ENCODE measurements at regions not wholly inside any gene's neighbourhood (a gene's known extent, or its start where the extent isn't known, plus 50 kb on each side); places are given as distances from the start of the nearest gene placed in this dataset.

DNA sequence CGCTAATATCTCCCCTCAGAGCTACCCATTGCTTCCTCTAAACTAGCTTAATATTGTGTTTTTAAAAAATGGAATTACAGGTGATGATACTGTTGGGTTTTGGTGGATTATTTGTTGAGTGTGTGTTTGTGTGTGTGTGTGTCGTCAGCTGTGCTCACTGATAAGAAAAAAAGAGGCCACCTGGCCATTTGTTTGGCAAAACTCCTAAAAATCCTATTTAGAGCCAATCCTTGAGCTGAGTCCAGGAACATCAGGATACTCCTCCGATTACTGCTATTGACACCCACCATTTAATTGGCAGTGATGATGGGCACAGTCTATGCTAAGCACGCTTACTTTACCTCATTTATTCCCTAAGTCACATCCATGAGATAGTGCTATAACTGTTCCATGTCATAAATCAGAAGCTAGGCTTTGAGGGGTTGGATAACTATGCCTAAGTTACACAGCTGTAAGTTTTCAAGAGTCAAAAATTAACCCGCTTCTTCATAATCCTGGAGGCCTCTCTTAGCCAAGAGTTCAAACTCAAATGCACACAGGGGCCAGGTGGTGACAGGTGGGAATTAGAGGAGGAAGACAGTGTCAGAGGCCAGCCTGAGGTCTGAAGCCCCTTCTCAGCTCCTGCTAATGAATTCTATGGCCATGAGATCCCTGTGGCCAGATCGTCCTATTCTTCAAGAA lies 1026.6 kb upstream of the TMEM132C start:
- CTCF ChIA-PET = no interaction called here
- H3K4me2 ChIP-seq (ENCODE audit: control insufficient read depth, insufficient read depth) = no peak overlapping the region
- H3K4me3 ChIP-seq = no peak overlapping the region
- SMC1A ChIA-PET (ENCODE audit: uncharacterized antibody, unreplicated experiment) = no interaction called here
- H3K27me3 ChIP-seq (replicated peaks in 1 of 2; ENCODE audit: control insufficient read depth in 2 of 2, insufficient read depth in 2 of 2, low read length in 1 of 2) = no peaks in the 10 kb centered on the region
- H3K9me3 ChIP-seq (replicated peaks; ENCODE audit: control insufficient read depth, insufficient read depth, low read length) = no peaks in the 10 kb centered on the region; the same call in 2 of the 3 replicates
- no peak for FAIRE-seq
- H2AFZ ChIP-seq (ENCODE audit: control insufficient read depth, low read depth, low read length) = no peak overlapping the region
- DNase-seq (ENCODE audit: low read depth, low spot score) = no peak
- no peaks in the 10 kb centered on the region for H3K79me2 ChIP-seq (ENCODE audit: control insufficient read depth, insufficient read depth, low read length)
- POLR2A ChIA-PET = no interaction called here
- in situ Hi-C loops (cut with MboI) = no loop called here
- no peak overlapping the region for H3K9ac ChIP-seq (ENCODE audit: control insufficient read depth, insufficient read depth, low read length)
- H3K27ac ChIP-seq (ENCODE audit: control insufficient read depth, insufficient read depth) = no peak overlapping the region
- RAD21 ChIA-PET (ENCODE audit: unreplicated experiment) = no interaction called here
- BruUV-seq (replicated peaks) = no TSS peak
- no peaks in the 10 kb centered on the region for H3K36me3 ChIP-seq (ENCODE audit: control insufficient read depth in 2 of 2, insufficient read depth in 2 of 2, low read length in 1 of 2)
- H3K4me1 ChIP-seq (ENCODE audit: control insufficient read depth, insufficient read depth, low read length) = no peaks in the 10 kb centered on the region
- intact Hi-C loops (cut with micrococcal nuclease; ENCODE audit: unreplicated experiment) = no loop called here
- no peak for ATAC-seq
- no peaks in the 10 kb centered on the region for H4K20me1 ChIP-seq (ENCODE audit: control insufficient read depth, insufficient read depth)
- 28% methylated on average over 6 of the region's 6 CpGs for WGBS (ENCODE audit: insufficient coverage, insufficient replicate concordance, low lambda C conversion rate, missing lambda C conversion rate)
- TF ChIP-seq EZH2 (IDR thresholded peaks at IDR 0.05; ENCODE audit: borderline replicate concordance, control insufficient read depth, low read depth, low read length) (no peak), BCL11A (IDR thresholded peaks at IDR 0.05; ENCODE audit: low read depth, low read length) (no peak), BRCA1 (IDR thresholded peaks at IDR 0.05; ENCODE audit: low read depth, low read length) (no peak), IKZF1 (conservative IDR thresholded peaks at IDR 0.05) (no peak), SREBF1 (IDR thresholded peaks at IDR 0.05; ENCODE audit: low read length) (no peak)

DNA sequence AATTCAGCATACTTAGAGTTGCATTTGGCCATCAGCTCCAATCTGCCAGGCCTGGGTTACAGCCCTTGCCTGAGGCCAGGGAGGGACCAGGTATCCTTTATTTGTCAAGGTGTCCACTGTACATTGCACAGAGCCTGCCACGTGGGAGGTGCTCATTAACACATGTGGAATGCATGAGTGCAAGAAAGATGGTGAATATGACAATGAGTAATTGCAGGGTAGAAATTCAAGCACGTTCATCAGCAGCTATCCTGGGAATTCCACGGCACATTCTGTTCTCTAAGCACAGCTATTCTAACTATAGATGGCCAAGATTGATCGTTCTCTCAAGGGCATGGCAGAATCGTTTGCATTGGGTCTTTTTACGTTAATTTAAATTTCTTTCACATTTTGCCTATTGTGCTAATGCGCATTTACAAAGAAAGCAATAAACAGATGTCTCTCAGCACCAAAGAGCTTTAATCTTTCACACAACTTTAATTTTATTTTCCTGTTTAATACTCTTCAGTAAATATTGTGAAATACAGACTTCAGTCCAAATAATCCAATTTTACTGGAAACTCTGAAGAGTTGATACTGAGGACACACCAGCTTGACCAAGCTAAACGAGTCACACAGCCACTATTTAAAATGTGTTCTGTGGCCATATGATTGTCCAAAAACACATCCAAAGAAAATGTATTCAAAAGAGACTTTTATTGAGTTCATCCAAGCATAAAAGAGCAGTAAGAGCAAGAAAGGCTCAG lies 1025.7 kb upstream of the TMEM132C start:
- no peak overlapping the region for H3K4me3 ChIP-seq
- intact Hi-C loops (cut with micrococcal nuclease; ENCODE audit: unreplicated experiment) (no loop called here), in situ Hi-C loops (cut with MboI) (no loop called here)
- FAIRE-seq (no peak), ATAC-seq (no peak), DNase-seq (ENCODE audit: low read depth, low spot score) (no peak)
- no peak overlapping the region for H3K27ac ChIP-seq (ENCODE audit: control insufficient read depth, insufficient read depth)
- 12% methylated on average over 8 of the region's 8 CpGs for WGBS (ENCODE audit: insufficient coverage, insufficient replicate concordance, low lambda C conversion rate, missing lambda C conversion rate)
- H3K27me3 ChIP-seq (replicated peaks in 1 of 2; ENCODE audit: control insufficient read depth in 2 of 2, insufficient read depth in 2 of 2, low read length in 1 of 2) = no peaks in the 10 kb centered on the region
- no TSS peak for BruUV-seq (replicated peaks)
- H3K79me2 ChIP-seq (ENCODE audit: control insufficient read depth, insufficient read depth, low read length) = no peaks in the 10 kb centered on the region
- CTCF ChIA-PET = no interaction called here
- no peak overlapping the region for H3K4me2 ChIP-seq (ENCODE audit: control insufficient read depth, insufficient read depth)
- RAD21 ChIA-PET (ENCODE audit: unreplicated experiment) = no interaction called here
- H3K9me3 ChIP-seq (replicated peaks; ENCODE audit: control insufficient read depth, insufficient read depth, low read length) = no peaks in the 10 kb centered on the region; the same call in 2 of the 3 replicates
- SMC1A ChIA-PET (ENCODE audit: uncharacterized antibody, unreplicated experiment) = no interaction called here
- H2AFZ ChIP-seq (ENCODE audit: control insufficient read depth, low read depth, low read length) = no peak overlapping the region
- POLR2A ChIA-PET = no interaction called here
- no peaks in the 10 kb centered on the region for H3K36me3 ChIP-seq (ENCODE audit: control insufficient read depth in 2 of 2, insufficient read depth in 2 of 2, low read length in 1 of 2)
- no peaks in the 10 kb centered on the region for H3K4me1 ChIP-seq (ENCODE audit: control insufficient read depth, insufficient read depth, low read length)
- no peaks in the 10 kb centered on the region for H4K20me1 ChIP-seq (ENCODE audit: control insufficient read depth, insufficient read depth)
- no peak overlapping the region for H3K9ac ChIP-seq (ENCODE audit: control insufficient read depth, insufficient read depth, low read length)
- TF ChIP-seq, protein P1, sequence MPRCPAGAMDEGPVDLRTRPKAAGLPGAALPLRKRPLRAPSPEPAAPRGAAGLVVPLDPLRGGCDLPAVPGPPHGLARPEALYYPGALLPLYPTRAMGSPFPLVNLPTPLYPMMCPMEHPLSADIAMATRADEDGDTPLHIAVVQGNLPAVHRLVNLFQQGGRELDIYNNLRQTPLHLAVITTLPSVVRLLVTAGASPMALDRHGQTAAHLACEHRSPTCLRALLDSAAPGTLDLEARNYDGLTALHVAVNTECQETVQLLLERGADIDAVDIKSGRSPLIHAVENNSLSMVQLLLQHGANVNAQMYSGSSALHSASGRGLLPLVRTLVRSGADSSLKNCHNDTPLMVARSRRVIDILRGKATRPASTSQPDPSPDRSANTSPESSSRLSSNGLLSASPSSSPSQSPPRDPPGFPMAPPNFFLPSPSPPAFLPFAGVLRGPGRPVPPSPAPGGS (IDR thresholded peaks at IDR 0.05; ENCODE audit: borderline replicate concordance, insufficient read depth, low read depth, low read length, poor library complexity, severe bottlenecking) = no peak
- TF ChIP-seq, protein P2, sequence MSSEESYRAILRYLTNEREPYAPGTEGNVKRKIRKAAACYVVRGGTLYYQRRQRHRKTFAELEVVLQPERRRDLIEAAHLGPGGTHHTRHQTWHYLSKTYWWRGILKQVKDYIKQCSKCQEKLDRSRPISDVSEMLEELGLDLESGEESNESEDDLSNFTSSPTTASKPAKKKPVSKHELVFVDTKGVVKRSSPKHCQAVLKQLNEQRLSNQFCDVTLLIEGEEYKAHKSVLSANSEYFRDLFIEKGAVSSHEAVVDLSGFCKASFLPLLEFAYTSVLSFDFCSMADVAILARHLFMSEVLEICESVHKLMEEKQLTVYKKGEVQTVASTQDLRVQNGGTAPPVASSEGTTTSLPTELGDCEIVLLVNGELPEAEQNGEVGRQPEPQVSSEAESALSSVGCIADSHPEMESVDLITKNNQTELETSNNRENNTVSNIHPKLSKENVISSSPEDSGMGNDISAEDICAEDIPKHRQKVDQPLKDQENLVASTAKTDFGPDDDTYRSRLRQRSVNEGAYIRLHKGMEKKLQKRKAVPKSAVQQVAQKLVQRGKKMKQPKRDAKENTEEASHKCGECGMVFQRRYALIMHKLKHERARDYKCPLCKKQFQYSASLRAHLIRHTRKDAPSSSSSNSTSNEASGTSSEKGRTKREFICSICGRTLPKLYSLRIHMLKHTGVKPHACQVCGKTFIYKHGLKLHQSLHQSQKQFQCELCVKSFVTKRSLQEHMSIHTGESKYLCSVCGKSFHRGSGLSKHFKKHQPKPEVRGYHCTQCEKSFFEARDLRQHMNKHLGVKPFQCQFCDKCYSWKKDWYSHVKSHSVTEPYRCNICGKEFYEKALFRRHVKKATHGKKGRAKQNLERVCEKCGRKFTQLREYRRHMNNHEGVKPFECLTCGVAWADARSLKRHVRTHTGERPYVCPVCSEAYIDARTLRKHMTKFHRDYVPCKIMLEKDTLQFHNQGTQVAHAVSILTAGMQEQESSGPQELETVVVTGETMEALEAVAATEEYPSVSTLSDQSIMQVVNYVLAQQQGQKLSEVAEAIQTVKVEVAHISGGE (CRISPR knock-in tag; IDR thresholded peaks at IDR 0.05) = no peak
- TF ChIP-seq RCOR1 (conservative IDR thresholded peaks at IDR 0.05; ENCODE audit: low read depth, low read length) = no peak
- TF ChIP-seq SREBF2 (IDR thresholded peaks at IDR 0.05; ENCODE audit: low read length) = no peak
- TF ChIP-seq RFX5 (IDR thresholded peaks at IDR 0.05; ENCODE audit: low read depth, low read length) = no peak
- TF ChIP-seq, protein P3, sequence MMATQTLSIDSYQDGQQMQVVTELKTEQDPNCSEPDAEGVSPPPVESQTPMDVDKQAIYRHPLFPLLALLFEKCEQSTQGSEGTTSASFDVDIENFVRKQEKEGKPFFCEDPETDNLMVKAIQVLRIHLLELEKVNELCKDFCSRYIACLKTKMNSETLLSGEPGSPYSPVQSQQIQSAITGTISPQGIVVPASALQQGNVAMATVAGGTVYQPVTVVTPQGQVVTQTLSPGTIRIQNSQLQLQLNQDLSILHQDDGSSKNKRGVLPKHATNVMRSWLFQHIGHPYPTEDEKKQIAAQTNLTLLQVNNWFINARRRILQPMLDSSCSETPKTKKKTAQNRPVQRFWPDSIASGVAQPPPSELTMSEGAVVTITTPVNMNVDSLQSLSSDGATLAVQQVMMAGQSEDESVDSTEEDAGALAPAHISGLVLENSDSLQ (IDR thresholded peaks at IDR 0.05) = no peak
